ENCODE measurements at regions not wholly inside any gene's neighbourhood (a gene's known extent, or its start where the extent isn't known, plus 50 kb on each side); places are given as distances from the start of the nearest gene placed in this dataset.
A peak's percentile ranks its signal among the peaks of the same experiment; 100 is the strongest.

DNA sequence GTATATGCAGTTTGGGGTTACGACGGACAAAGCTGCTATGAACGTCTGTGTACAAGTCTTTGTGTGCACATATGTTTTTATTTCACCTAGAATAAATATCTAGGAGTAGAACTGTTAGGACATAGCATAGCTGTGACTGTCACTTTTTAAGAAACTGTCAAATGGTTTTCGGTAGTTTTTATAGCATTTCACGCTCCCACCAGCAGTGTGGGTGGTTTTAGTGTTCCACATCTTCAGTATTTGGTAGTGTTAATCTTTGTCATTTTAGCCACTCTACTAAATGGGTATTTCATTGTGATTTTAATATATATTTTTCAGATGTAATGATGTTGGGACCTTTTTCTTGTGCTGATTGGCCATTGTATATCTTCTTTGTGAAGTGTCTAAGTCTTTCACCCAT is 109.1 kb upstream of the BCAT1 start:
- intact Hi-C loops (cut with micrococcal nuclease): loop anchor here (10.0 kb wide), 1 partner anchor 343 kb away; no protein-coding TSS in a partner anchor
- Mint-ChIP-seq H3K4me3 (peak overlapping the region; percentile 3), H3K9me3 (no peaks in the 10 kb centered on the region), H3K4me1 (peaks cover 52% of the 10 kb centered on the region), H3K36me3 (ENCODE audit: low read depth) (peaks cover 17% of the 10 kb centered on the region), H3K27ac (no peak overlapping the region), H3K27me3 (no peaks in the 10 kb centered on the region)
- no peak for DNase-seq

DNA sequence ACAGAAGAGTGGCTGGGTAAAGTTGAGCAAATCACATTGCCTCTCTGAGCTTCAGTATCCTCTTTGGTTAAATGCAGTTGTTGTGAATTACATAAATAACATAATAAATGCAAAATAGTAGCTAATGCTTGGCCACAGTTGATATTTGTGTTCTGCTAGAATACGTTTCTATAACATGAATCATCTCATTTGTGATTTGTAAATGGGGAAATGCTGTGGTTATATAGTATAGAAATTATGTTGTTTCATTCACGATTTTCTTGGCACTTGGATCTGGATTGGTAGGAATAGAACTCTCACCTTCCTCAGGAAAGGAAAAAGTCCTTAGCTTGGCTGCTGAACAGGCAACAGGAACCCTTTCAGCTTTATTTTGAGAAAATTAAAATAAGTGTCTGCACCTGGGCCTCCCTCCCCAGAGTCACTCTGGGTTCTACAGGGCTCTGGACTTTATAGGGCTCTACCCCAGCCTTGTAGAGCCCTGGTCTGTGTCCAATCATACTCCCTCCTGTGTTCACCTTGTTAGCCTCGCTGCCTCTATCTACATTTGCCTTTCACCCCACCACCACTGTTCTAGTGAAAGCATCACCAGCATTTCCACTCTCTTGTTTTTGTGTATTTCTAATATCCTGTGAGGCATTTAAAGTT is 107.7 kb upstream of the BCAT1 start:
- peaks cover 52% of the 10 kb centered on the region for H3K4me1 Mint-ChIP-seq
- intact Hi-C loops (cut with micrococcal nuclease): loop anchor here (1.0 to 10.0 kb wide), 2 partner anchors 8 to 342 kb away; no protein-coding TSS in a partner anchor
- no peaks in the 10 kb centered on the region for H3K9me3 Mint-ChIP-seq
- peak; percentile 56 for DNase-seq
- peak overlapping the region; percentile 1 for H3K27ac Mint-ChIP-seq
- H3K4me3 Mint-ChIP-seq: peak overlapping the region; percentile 87
- no peaks in the 10 kb centered on the region for H3K27me3 Mint-ChIP-seq
- peaks cover 9% of the 10 kb centered on the region for H3K36me3 Mint-ChIP-seq (ENCODE audit: low read depth)

DNA sequence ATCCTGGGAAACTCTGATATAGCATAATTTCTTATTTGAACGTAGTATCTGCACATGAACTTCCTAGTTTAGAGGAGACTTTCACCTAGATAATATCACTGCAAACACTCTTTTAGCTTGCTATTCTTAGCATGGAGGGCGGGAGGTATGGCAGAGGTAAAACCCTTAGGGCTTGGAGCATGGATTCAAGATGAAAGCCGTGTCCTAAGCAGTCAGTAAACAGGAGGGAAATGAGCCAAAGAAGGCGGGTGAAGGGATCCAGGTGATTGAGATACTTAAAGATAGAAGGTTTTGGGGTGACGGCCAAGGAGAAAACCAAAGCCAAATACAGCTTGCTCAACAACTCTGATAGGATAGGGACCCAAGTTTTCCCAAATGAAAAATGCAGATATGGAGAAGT is 107.1 kb upstream of the BCAT1 start:
- peak overlapping the region; percentile 87 for H3K4me3 Mint-ChIP-seq
- peaks cover 54% of the 10 kb centered on the region for H3K4me1 Mint-ChIP-seq
- peaks cover 9% of the 10 kb centered on the region for H3K36me3 Mint-ChIP-seq (ENCODE audit: low read depth)
- DNase-seq: peak; percentile 61
- peak overlapping the region; percentile 65 for H3K27ac Mint-ChIP-seq
- intact Hi-C loops (cut with micrococcal nuclease): loop anchor here (1.0 to 10.0 kb wide), 2 partner anchors 8 to 341 kb away; no protein-coding TSS in a partner anchor
- H3K9me3 Mint-ChIP-seq: no peaks in the 10 kb centered on the region
- no peaks in the 10 kb centered on the region for H3K27me3 Mint-ChIP-seq

DNA sequence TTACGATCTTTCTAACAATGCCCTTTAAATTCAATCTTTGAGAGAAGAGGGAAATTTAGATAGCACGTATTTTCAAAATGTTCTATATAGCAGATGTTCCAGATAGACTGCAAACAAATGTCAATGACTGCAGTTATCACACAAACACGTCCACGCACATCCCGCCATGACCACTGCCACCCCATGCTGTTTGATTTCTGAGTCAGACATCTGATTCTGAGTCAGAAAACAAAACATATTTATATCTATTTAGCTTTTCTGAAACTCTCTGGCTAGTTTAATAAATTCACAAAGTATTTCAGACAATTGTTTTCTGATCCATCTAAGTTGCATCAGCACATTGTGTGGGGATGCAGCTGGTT is 105.9 kb upstream of the BCAT1 start:
- Mint-ChIP-seq H3K27me3 (no peaks in the 10 kb centered on the region), H3K9me3 (no peaks in the 10 kb centered on the region), H3K4me3 (peak overlapping the region; percentile 87), H3K36me3 (ENCODE audit: low read depth) (peaks cover 3% of the 10 kb centered on the region), H3K4me1 (peaks cover 50% of the 10 kb centered on the region), H3K27ac (peak overlapping the region; percentile 93)
- peak; percentile 83 for DNase-seq
- intact Hi-C loops (cut with micrococcal nuclease): loop anchor here (2.0 to 10.0 kb wide), 8 partner anchors 14 to 340 kb away; partner anchors contain the start of gene KRAS

DNA sequence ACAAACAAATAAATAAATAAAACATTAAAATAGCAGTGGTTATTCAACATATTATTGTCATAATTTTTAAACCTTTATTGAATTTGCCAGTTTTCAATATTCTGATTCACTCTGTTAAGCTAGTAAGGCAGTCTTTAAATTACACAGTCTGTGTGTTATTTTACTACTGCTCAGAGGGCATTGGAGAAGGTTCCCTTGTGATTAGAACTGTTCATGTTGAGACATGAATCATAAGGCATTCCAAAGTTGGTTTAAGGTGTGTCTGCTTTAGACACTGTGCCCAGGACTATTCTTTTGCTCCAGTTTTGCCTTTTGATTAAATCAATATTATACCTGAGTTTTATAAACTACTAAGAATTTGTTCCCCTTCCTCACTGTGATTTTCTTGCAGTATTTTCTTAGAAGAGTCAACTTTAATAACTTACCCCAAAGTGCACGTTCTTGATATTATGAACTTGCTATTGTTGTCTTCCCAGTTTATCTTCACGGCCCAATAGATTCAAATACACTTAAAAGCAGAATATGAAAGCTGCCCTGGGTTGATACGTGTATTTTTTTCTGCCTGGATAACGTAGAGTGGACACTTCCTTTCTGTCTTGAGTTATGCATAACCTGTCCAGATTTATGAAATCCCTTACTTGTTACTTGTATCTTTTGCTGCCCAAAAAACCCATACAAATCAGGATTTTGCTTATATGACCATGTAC is 105.3 kb upstream of the BCAT1 start:
- Mint-ChIP-seq H3K36me3 (ENCODE audit: low read depth) (peaks cover 3% of the 10 kb centered on the region), H3K27me3 (no peaks in the 10 kb centered on the region), H3K27ac (peak overlapping the region; percentile 93), H3K4me3 (peak overlapping the region; percentile 87), H3K9me3 (no peaks in the 10 kb centered on the region), H3K4me1 (peaks cover 50% of the 10 kb centered on the region)
- intact Hi-C loops (cut with micrococcal nuclease): loop anchor here (2.0 to 10.0 kb wide), 8 partner anchors 15 to 339 kb away; partner anchors contain the start of gene KRAS
- peak; percentile 54 for DNase-seq

DNA sequence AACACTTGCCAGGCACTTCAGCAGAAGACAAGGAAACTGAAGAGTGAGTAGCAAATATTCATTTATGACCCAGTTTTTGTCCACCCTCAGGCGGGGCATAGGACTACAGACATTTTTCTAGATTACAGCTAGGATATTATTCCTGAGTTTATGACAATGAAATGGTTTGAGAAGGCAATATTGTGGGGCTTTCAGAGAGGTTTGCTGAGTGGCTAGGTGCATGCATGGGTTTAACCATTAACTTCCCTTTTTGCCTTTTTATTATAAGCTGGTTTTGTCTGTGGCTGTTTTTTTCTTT is 104.0 kb upstream of the BCAT1 start:
- peak overlapping the region; percentile 93 for H3K4me3 Mint-ChIP-seq
- H3K9me3 Mint-ChIP-seq: no peaks in the 10 kb centered on the region
- peaks cover 5% of the 10 kb centered on the region for H3K36me3 Mint-ChIP-seq (ENCODE audit: low read depth)
- peak overlapping the region; percentile 99 for H3K27ac Mint-ChIP-seq
- H3K4me1 Mint-ChIP-seq: peaks cover 50% of the 10 kb centered on the region
- intact Hi-C loops (cut with micrococcal nuclease): loop anchor here (1.0 to 10.0 kb wide), 12 partner anchors 61 to 1694 kb away; partner anchors contain the start of genes DNAI7, ETFRF1 and KRAS
- peaks cover 3% of the 10 kb centered on the region for H3K27me3 Mint-ChIP-seq
- no peak for DNase-seq

DNA sequence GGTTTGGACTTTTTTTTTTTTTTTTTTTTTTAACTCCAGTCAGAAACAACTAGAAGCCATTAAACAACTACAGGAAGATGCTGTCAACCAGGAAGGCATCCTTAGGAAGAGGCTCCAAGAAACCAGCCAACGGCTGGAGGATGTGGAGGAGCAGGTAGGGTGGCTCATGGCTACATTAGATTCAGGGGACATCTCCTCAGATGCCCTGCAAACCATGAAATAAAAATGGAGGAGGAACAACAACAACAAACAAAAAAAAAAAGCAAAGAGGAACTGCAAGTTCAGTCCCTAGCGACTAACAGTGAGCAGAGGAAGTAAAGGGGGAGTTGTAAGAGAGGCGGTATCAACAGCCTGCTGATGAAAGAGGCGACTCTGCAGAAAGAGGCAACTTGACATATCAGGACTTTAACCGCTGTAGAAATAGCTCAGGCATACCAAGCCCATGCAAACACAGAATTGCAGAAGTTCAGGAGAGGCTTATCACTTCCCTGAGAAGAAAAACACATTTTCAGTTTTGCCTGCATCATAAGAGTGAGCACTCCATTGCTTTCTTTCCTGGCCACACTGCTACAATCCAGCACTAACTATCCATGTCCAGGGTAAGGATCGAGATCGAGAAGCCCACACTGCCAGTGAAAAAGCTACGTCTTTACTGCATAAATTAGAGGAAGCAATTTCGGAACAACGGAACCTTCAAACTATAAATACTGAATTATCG is 103.5 kb upstream of the BCAT1 start:
- intact Hi-C loops (cut with micrococcal nuclease): loop anchor here (1.0 to 10.0 kb wide), 12 partner anchors 60 to 1694 kb away; partner anchors contain the start of genes DNAI7, ETFRF1 and KRAS
- DNase-seq: peak; percentile 87
- H3K4me1 Mint-ChIP-seq: peaks cover 45% of the 10 kb centered on the region
- H3K27ac Mint-ChIP-seq: peak overlapping the region; percentile 99
- H3K4me3 Mint-ChIP-seq: peak overlapping the region; percentile 93
- peaks cover 2% of the 10 kb centered on the region for H3K36me3 Mint-ChIP-seq (ENCODE audit: low read depth)
- H3K27me3 Mint-ChIP-seq: peaks cover 3% of the 10 kb centered on the region
- no peaks in the 10 kb centered on the region for H3K9me3 Mint-ChIP-seq

DNA sequence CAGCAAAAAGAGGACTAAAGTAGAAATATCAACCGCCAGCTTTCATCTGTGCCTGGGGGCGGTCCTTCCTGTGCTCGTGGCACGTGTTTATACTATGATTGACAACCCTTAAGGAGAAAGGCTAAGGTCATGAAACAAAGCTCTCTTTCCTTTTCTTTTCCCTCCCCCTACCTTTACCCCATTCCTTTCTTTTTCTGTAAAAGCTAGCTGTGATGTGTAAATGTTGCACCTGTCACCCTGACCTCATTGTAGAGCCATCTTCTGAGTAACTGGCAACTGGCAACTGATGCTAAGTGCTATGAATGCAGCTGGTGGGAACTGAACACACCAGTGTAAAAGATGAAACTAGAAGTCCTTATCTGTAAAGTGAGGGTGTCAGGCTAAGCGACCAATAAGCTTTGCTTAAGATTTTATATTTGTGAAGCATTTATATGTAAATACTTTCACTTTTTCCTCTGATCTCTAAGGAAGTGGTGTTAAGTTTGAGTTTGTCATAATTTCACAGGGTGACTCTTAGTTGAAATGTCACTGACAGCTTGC is 102.8 kb upstream of the BCAT1 start:
- intact Hi-C loops (cut with micrococcal nuclease): loop anchor here (1.0 to 10.0 kb wide), 12 partner anchors 59 to 1695 kb away; partner anchors contain the start of genes DNAI7, ETFRF1 and KRAS
- Mint-ChIP-seq H3K9me3 (peaks cover 4% of the 10 kb centered on the region), H3K36me3 (ENCODE audit: low read depth) (peaks cover 2% of the 10 kb centered on the region), H3K27me3 (peaks cover 5% of the 10 kb centered on the region), H3K4me3 (peak overlapping the region; percentile 93), H3K27ac (peak overlapping the region; percentile 99), H3K4me1 (peaks cover 41% of the 10 kb centered on the region)
- peak; percentile 86 for DNase-seq

DNA sequence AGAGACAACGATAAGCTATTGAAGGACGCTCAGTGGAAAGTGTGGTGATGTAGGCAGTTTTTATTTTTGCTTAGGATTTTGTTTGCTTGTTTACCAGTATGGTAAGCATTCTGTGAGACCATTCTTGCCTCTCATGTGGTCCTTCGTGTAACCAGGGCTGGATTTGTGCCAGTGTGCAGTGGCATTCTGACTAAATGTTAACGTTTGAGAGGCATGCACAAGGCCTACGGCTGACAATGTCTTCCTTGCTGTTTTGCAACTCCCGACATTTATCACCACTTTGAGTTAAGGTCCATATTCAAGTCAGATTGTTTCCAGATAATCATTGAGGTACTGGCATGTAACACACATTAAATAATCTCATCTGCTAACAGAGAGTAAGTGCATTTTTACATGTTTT is 102.3 kb upstream of the BCAT1 start:
- Mint-ChIP-seq H3K36me3 (ENCODE audit: low read depth) (peaks cover 3% of the 10 kb centered on the region), H3K4me3 (peak overlapping the region; percentile 93), H3K4me1 (peaks cover 36% of the 10 kb centered on the region), H3K27me3 (peaks cover 8% of the 10 kb centered on the region), H3K9me3 (peaks cover 6% of the 10 kb centered on the region), H3K27ac (peak overlapping the region; percentile 99)
- peak; percentile 67 for DNase-seq
- intact Hi-C loops (cut with micrococcal nuclease): loop anchor here (5.0 to 10.0 kb wide), 6 partner anchors 59 to 336 kb away; partner anchors contain the start of gene KRAS

DNA sequence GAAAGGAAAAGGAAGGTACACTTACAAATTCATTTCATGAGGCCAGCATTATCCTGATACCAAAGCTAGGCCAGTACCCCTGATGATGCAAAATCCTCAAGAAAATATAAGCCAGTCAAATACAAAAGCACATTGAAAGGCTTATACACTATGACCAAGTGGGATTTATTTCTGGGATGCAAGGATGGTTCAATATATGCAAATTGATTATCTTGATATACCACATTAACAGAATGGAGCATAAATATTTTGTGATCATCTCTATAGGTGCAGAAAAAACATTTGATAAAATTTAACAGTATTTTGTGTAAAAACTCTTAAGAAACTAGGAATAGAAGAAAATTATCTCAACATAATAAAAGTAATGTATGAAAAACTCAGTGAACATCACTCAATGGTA is 97.0 kb upstream of the BCAT1 start:
- DNase-seq: no peak
- Mint-ChIP-seq H3K36me3 (ENCODE audit: low read depth) (peaks cover 3% of the 10 kb centered on the region), H3K4me1 (peaks cover 8% of the 10 kb centered on the region), H3K27me3 (peaks cover 22% of the 10 kb centered on the region), H3K9me3 (peaks cover 13% of the 10 kb centered on the region), H3K4me3 (no peak overlapping the region), H3K27ac (no peak overlapping the region)
- intact Hi-C loops (cut with micrococcal nuclease): no loop called here

DNA sequence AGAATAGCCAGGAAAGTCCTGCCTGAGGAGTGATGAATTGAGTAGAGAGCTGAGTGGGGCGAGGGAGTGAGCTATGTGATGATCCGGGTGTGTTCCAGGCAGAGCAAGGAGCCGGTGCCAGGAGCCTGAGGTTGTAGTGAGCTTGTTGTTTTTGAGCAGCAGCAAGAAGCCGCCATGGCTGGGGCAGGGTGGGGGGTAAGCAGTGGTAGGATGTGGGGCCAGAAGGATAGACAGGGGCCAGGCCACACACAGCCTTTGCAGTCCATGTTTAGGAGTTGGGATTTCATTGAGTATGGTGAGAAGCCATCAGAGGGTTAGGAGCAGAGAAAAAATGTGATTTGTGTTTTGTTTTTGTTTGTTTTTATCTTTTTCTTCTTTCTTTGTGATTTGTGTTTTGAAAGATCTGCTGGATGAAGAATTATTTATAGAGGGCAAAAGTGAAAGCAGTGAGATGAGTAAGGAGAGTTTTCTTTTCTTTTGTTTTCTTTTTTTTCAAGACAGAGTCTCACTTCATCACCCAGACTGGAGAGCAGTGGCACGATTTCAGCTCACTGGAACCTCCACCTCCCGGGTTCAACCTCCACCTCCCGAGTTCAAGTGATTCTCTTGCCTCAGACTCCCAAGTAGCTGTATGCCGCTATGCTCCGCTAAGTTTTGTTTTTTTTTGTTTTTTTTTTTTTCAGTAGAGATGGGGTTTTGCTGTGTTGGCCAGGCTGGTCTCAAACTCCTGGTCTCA is 92.3 kb upstream of the BCAT1 start:
- H3K4me3 Mint-ChIP-seq: no peak overlapping the region
- no peaks in the 10 kb centered on the region for H3K36me3 Mint-ChIP-seq (ENCODE audit: low read depth)
- H3K9me3 Mint-ChIP-seq: peaks cover 10% of the 10 kb centered on the region
- H3K4me1 Mint-ChIP-seq: peaks cover 6% of the 10 kb centered on the region
- intact Hi-C loops (cut with micrococcal nuclease): no loop called here
- H3K27ac Mint-ChIP-seq: peak overlapping the region; percentile 23
- peaks cover 23% of the 10 kb centered on the region for H3K27me3 Mint-ChIP-seq
- DNase-seq: peak; percentile 58

DNA sequence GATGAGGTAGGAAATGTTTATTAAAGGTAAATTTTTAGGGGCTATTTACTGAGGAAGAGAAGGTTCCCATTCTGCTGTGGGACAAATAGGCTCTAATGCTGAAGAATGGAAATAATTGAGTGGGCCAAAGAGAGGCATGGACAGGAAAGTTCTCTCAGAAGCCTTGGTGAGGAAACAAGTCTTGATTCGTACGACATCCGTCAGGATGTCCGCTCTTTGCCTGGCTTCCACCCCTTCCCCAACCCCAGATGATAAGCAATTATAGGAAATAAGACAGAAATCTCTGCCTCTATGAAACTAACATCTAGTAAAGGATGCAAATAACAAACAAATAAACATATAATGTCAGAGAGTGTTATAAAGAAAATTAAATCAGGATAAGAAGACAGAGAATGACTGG is 91.7 kb upstream of the BCAT1 start:
- Mint-ChIP-seq H3K27ac (no peak overlapping the region), H3K9me3 (peaks cover 10% of the 10 kb centered on the region), H3K27me3 (peaks cover 24% of the 10 kb centered on the region), H3K4me3 (no peak overlapping the region), H3K4me1 (peaks cover 6% of the 10 kb centered on the region), H3K36me3 (ENCODE audit: low read depth) (no peaks in the 10 kb centered on the region)
- intact Hi-C loops (cut with micrococcal nuclease): no loop called here
- DNase-seq: peak; percentile 13

DNA sequence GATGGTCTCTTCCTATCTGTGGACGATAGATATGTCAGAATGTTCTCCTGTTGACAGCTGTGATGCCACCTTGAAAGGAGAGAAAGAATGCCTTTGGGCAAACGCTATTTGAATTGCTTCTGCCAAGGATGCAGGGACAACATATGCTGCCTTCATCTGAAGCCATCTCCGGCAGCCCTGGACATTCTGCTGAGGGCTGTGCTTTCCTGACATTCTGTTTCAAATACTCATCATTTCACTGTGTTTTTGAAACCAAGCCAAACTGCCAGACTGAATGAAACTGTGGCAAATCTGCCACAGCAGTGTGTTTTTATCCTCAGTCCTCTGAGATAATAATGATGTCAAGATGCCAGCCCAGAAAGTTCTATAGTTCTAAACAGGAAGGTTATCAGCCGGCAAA is 85.8 kb upstream of the BCAT1 start:
- H3K9me3 Mint-ChIP-seq: peaks cover 3% of the 10 kb centered on the region
- peak; percentile 35 for DNase-seq
- H3K4me1 Mint-ChIP-seq: no peaks in the 10 kb centered on the region
- H3K27me3 Mint-ChIP-seq: peaks cover 17% of the 10 kb centered on the region
- H3K36me3 Mint-ChIP-seq (ENCODE audit: low read depth): no peaks in the 10 kb centered on the region
- no peak overlapping the region for H3K4me3 Mint-ChIP-seq
- intact Hi-C loops (cut with micrococcal nuclease): no loop called here
- no peak overlapping the region for H3K27ac Mint-ChIP-seq

Data from activated CD4-positive, alpha-beta T cell treated with anti-CD3 and anti-CD28 coated beads, Interleukin-2, amount 10 ng/mL, durations not matched to agents 24 days and 14 days (primary cell).